ENCODE measurements at regions not wholly inside any gene's neighbourhood (a gene's known extent, or its start where the extent isn't known, plus 50 kb on each side); places are given as distances from the start of the nearest gene placed in this dataset.

DNA sequence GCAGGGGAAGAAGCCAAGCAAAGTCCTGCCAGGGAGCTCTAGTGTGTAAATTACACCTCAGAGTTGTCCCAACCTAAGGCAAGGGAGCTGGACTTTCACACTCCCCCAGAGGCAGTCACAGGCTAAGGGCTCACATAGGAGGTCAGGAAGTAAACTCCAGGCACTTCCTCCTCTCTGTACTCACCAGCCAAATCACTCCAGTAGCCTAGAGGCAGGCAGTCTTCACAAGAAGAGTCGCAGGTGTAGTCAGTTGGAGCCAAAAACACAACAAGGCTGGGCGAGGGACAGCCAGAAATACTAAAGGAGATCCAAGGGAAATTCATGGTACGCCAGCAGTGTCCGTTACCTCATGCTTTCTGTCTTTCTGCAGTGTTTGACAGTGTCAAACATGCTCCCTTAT lies 205.0 kb downstream of the C1D start:
- 74% methylated on average over 4 of the region's 4 CpGs; no CpG with 5 or more reads in 1 of the 2 donors for WGBS, 2 donors (ENCODE audit: low coverage in 1 of 2)

GRCh38 chr2:67858886-67859285 lies 203.9 kb downstream of the C1D start:
- no peak for TF ChIP-seq POLR2AphosphoS5 (IDR thresholded peaks at IDR 0.05)
- TF ChIP-seq POLR2A (IDR thresholded peaks at IDR 0.05) = no peak
- TF ChIP-seq, protein P1, sequence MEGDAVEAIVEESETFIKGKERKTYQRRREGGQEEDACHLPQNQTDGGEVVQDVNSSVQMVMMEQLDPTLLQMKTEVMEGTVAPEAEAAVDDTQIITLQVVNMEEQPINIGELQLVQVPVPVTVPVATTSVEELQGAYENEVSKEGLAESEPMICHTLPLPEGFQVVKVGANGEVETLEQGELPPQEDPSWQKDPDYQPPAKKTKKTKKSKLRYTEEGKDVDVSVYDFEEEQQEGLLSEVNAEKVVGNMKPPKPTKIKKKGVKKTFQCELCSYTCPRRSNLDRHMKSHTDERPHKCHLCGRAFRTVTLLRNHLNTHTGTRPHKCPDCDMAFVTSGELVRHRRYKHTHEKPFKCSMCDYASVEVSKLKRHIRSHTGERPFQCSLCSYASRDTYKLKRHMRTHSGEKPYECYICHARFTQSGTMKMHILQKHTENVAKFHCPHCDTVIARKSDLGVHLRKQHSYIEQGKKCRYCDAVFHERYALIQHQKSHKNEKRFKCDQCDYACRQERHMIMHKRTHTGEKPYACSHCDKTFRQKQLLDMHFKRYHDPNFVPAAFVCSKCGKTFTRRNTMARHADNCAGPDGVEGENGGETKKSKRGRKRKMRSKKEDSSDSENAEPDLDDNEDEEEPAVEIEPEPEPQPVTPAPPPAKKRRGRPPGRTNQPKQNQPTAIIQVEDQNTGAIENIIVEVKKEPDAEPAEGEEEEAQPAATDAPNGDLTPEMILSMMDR (IDR thresholded peaks at IDR 0.05) = no peak
- TF ChIP-seq EP300 (IDR thresholded peaks at IDR 0.05; ENCODE audit: low read depth) = no peak
- in situ Hi-C loops (cut with MboI; ENCODE audit: low pct_ligation_motif_present in 1 of 4, low pct_unique_long_range_greater_than_20kb in 1 of 4, low sequenced_read_pairs in 3 of 4) = no loop called here

More for the DNA sequence above, 205.0 kb downstream of the C1D start:
- in situ Hi-C loops (cut with MboI; ENCODE audit: low pct_ligation_motif_present in 1 of 4, low pct_unique_long_range_greater_than_20kb in 1 of 4, low sequenced_read_pairs in 3 of 4) (no loop called here), intact Hi-C loops (cut with DNase I; ENCODE audit: low total_unique reads) (no loop called here)
- Histone ChIP-seq H3K4me1 (no peaks in the 10 kb centered on the region), H3K9me3 (no peaks in the 10 kb centered on the region), H3K27ac (no peak overlapping the region), H3K36me3 (no peaks in the 10 kb centered on the region), H3K4me3 (no peak overlapping the region), H3K27me3 (peaks cover 6% of the 10 kb centered on the region)
- TF ChIP-seq POLR2AphosphoS5 (IDR thresholded peaks at IDR 0.05) (no peak), EP300 (IDR thresholded peaks at IDR 0.05; ENCODE audit: low read depth) (no peak), POLR2A (IDR thresholded peaks at IDR 0.05) (no peak)
- TF ChIP-seq, protein P1 (IDR thresholded peaks at IDR 0.05) = no peak
- DNase-seq = no peak

GRCh38 chr2:67865917-67866316 lies 196.9 kb downstream of the C1D start:
- Histone ChIP-seq H3K36me3 (no peaks in the 10 kb centered on the region), H3K27me3 (peaks cover 3% of the 10 kb centered on the region), H3K4me3 (no peak overlapping the region), H3K4me1 (no peaks in the 10 kb centered on the region), H3K9me3 (no peaks in the 10 kb centered on the region), H3K27ac (no peak overlapping the region)
- WGBS, 2 donors (ENCODE audit: low coverage in 1 of 2) = 58 to 70% methylated on average over 2 to 3 of the region's 3 CpGs
- in situ Hi-C loops (cut with MboI; ENCODE audit: low pct_ligation_motif_present in 1 of 4, low pct_unique_long_range_greater_than_20kb in 1 of 4, low sequenced_read_pairs in 3 of 4) (no loop called here), intact Hi-C loops (cut with DNase I; ENCODE audit: low total_unique reads) (no loop called here)
- DNase-seq = no peak
- TF ChIP-seq POLR2AphosphoS5 (IDR thresholded peaks at IDR 0.05) (no peak), EP300 (IDR thresholded peaks at IDR 0.05; ENCODE audit: low read depth) (no peak), POLR2A (IDR thresholded peaks at IDR 0.05) (no peak)
- TF ChIP-seq, protein P1 (IDR thresholded peaks at IDR 0.05) = no peak

More at GRCh38 chr2:67858886-67859285, 203.9 kb downstream of the C1D start:
- H3K27me3 ChIP-seq = peaks cover 6% of the 10 kb centered on the region
- intact Hi-C loops (cut with DNase I; ENCODE audit: low total_unique reads) = no loop called here
- H3K9me3 ChIP-seq = no peaks in the 10 kb centered on the region
- H3K36me3 ChIP-seq = no peaks in the 10 kb centered on the region
- 78 to 88% methylated on average over 1 to 3 of the region's 3 CpGs for WGBS, 2 donors (ENCODE audit: low coverage in 1 of 2)
- no peaks in the 10 kb centered on the region for H3K4me1 ChIP-seq
- DNase-seq = no peak
- H3K4me3 ChIP-seq = no peak overlapping the region
- no peak overlapping the region for H3K27ac ChIP-seq

DNA sequence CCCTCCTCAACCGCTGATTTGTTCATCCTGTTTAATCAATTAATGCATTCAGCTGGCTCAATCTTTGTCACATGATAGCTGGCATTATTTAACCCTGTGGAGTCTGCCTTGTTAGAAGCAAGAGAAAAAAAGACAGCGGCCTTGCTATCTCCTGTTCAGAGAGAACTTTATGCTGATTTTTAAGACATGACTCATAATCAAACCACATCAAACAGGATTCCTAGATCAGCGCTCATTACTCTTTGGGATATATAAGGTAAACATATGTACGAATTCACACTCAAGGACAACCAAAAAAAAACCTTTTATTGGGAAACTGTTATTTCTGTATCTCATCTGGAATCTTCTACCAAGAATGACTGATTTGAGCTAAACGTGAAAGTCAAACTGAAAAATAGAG lies 195.1 kb downstream of the C1D start:
- Histone ChIP-seq H3K36me3 (no peaks in the 10 kb centered on the region), H3K9me3 (no peaks in the 10 kb centered on the region), H3K4me1 (no peaks in the 10 kb centered on the region), H3K27me3 (no peaks in the 10 kb centered on the region), H3K27ac (no peak overlapping the region), H3K4me3 (no peak overlapping the region)
- intact Hi-C loops (cut with DNase I; ENCODE audit: low total_unique reads) = no loop called here
- DNase-seq = no peak
- no peak for TF ChIP-seq POLR2AphosphoS5 (IDR thresholded peaks at IDR 0.05)
- TF ChIP-seq EP300 (IDR thresholded peaks at IDR 0.05; ENCODE audit: low read depth) = no peak
- TF ChIP-seq, protein P1 (IDR thresholded peaks at IDR 0.05) = no peak
- no peak for TF ChIP-seq POLR2A (IDR thresholded peaks at IDR 0.05)
- WGBS, 2 donors (ENCODE audit: low coverage in 1 of 2) = 58 to 60% methylated on average over 5 of the region's 5 CpGs
- in situ Hi-C loops (cut with MboI; ENCODE audit: low pct_ligation_motif_present in 1 of 4, low pct_unique_long_range_greater_than_20kb in 1 of 4, low sequenced_read_pairs in 3 of 4) = no loop called here

Data from transverse colon (tissue), 4 donors.